AG09309 (cell line): ENCODE measurements at regions not wholly inside any gene's neighbourhood (a gene's known extent, or its start where the extent isn't known, plus 50 kb on each side); places are given as distances from the start of the nearest gene placed in this dataset.

Experiments
- DNase-seq: peaks from one replicate; pipeline ENCODE4 v3.0.0-alpha.2; 2010; ENCODE audit warnings: low read depth
- H3K4me3 ChIP-seq: 2 replicates; pipeline ENCODE4 v1.5.1; 2011; ENCODE audit warnings: mild to moderate bottlenecking, low read depth, low read length, moderate library complexity; ENCODE audit not compliant: control insufficient read depth
- CTCF ChIP-seq: IDR thresholded peaks from 2 replicates; pipeline ENCODE4 v1.5.1; 2011; ENCODE audit warnings: mild to moderate bottlenecking, low read depth, low read length, inconsistent platforms; ENCODE audit not compliant: insufficient read depth, control insufficient read depth; ENCODE audit errors: missing control alignments

GRCh38 chr4:37537484-37537883 is 148.7 kb downstream of the RELL1 start:
- no peak for TF ChIP-seq CTCF
- no peak overlapping the region for H3K4me3 ChIP-seq
- DNase-seq, result no peak

GRCh38 chr4:37535872-37536271 is 150.3 kb downstream of the RELL1 start:
- H3K4me3 ChIP-seq, result no peak overlapping the region
- DNase-seq, result no peak
- TF ChIP-seq CTCF, result no peak

GRCh38 chr4:37533286-37534033 is 152.7 kb downstream of the RELL1 start:
- no peak overlapping the region for H3K4me3 ChIP-seq
- no peak for TF ChIP-seq CTCF
- no peak for DNase-seq

GRCh38 chr4:37531151-37531550 is 155.0 kb downstream of the RELL1 start:
- DNase-seq, result no peak

GRCh38 chr4:37530451-37530850 is 155.7 kb downstream of the RELL1 start:
- TF ChIP-seq CTCF, result no peak
- DNase-seq, result no peak
- no peak overlapping the region for H3K4me3 ChIP-seq

More at GRCh38 chr4:37531151-37531550, 155.0 kb downstream of the RELL1 start:
- no peak overlapping the region for H3K4me3 ChIP-seq
- TF ChIP-seq CTCF, result no peak

GRCh38 chr4:37528166-37528885 is 157.8 kb downstream of the RELL1 start:
- H3K4me3 ChIP-seq, result no peak overlapping the region
- TF ChIP-seq CTCF, result no peak
- DNase-seq, result no peak
